ENCODE measurements at regions not wholly inside any gene's neighbourhood (a gene's known extent, or its start where the extent isn't known, plus 50 kb on each side); places are given as distances from the start of the nearest gene placed in this dataset.

DNA sequence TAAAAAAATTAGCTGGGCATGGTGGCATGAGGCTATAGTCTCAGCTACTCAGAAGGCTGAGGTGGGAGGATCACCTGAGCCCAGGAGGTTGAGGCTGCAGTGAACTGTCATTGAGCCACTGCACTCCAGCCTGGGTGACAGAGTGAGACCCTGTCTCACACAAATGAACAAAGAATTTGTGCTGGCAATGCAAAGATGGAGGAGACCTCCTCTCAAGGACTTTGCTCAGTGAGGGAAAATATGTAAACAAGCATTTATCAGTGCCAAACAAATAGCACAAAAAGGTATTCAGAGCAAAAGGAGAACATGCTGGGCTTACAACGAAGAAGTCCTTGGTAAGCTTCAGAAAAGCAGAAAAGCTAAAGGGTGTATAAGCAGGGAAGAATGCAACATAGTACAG, 113.1 kb upstream of the UMPS start (continued):
- TF ChIP-seq, protein P1, sequence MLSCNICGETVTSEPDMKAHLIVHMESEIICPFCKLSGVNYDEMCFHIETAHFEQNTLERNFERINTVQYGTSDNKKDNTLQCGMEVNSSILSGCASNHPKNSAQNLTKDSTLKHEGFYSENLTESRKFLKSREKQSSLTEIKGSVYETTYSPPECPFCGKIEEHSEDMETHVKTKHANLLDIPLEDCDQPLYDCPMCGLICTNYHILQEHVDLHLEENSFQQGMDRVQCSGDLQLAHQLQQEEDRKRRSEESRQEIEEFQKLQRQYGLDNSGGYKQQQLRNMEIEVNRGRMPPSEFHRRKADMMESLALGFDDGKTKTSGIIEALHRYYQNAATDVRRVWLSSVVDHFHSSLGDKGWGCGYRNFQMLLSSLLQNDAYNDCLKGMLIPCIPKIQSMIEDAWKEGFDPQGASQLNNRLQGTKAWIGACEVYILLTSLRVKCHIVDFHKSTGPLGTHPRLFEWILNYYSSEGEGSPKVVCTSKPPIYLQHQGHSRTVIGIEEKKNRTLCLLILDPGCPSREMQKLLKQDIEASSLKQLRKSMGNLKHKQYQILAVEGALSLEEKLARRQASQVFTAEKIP (CRISPR knock-in tag; IDR thresholded peaks at IDR 0.05; ENCODE audit: borderline replicate concordance), result no peak
- TF ChIP-seq, protein P2, sequence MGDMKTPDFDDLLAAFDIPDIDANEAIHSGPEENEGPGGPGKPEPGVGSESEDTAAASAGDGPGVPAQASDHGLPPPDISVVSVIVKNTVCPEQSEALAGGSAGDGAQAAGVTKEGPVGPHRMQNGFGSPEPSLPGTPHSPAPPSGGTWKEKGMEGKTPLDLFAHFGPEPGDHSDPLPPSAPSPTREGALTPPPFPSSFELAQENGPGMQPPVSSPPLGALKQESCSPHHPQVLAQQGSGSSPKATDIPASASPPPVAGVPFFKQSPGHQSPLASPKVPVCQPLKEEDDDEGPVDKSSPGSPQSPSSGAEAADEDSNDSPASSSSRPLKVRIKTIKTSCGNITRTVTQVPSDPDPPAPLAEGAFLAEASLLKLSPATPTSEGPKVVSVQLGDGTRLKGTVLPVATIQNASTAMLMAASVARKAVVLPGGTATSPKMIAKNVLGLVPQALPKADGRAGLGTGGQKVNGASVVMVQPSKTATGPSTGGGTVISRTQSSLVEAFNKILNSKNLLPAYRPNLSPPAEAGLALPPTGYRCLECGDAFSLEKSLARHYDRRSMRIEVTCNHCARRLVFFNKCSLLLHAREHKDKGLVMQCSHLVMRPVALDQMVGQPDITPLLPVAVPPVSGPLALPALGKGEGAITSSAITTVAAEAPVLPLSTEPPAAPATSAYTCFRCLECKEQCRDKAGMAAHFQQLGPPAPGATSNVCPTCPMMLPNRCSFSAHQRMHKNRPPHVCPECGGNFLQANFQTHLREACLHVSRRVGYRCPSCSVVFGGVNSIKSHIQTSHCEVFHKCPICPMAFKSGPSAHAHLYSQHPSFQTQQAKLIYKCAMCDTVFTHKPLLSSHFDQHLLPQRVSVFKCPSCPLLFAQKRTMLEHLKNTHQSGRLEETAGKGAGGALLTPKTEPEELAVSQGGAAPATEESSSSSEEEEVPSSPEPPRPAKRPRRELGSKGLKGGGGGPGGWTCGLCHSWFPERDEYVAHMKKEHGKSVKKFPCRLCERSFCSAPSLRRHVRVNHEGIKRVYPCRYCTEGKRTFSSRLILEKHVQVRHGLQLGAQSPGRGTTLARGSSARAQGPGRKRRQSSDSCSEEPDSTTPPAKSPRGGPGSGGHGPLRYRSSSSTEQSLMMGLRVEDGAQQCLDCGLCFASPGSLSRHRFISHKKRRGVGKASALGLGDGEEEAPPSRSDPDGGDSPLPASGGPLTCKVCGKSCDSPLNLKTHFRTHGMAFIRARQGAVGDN (CRISPR knock-in tag; IDR thresholded peaks at IDR 0.05), result peak; percentile 20; the same call in 1 of the 2 replicates
- TF ChIP-seq DNMT3B (CRISPR knock-in tag; conservative IDR thresholded peaks at IDR 0.05) (no peak), ZNF556 (CRISPR knock-in tag; IDR thresholded peaks at IDR 0.05; ENCODE audit: borderline replicate concordance) (no peak; the same call in 1 of the 2 replicates), NONO (IDR thresholded peaks at IDR 0.05) (no peak), NONO (CRISPR knock-in tag; conservative IDR thresholded peaks at IDR 0.05) (0 out of 2 replicates have a peak, but pooled peaks have one; percentile 31), ZSCAN30 (CRISPR knock-in tag; IDR thresholded peaks at IDR 0.05) (no peak), NFIC (IDR thresholded peaks at IDR 0.05; ENCODE audit: low read length) (0 out of 2 replicates have a peak, but pooled peaks have one; percentile 33), ZNF713 (CRISPR knock-in tag; IDR thresholded peaks at IDR 0.05) (no peak), RAD21 (CRISPR knock-in tag; IDR thresholded peaks at IDR 0.05) (no peak), ZFP1 (CRISPR knock-in tag; IDR thresholded peaks at IDR 0.05) (0 out of 2 replicates have a peak, but pooled peaks have one; percentile 42), EED (CRISPR knock-in tag; IDR thresholded peaks at IDR 0.05) (no peak), MATR3 (CRISPR knock-in tag; IDR thresholded peaks at IDR 0.05) (no peak), CHD2 (IDR thresholded peaks at IDR 0.05; ENCODE audit: low read depth, low read length) (no peak), WIZ (CRISPR knock-in tag; IDR thresholded peaks at IDR 0.05) (no peak), FOXO1 (CRISPR knock-in tag; IDR thresholded peaks at IDR 0.05) (peak; percentile 87), ASH2L (IDR thresholded peaks at IDR 0.05; ENCODE audit: insufficient read length, low read depth, low read length) (peak; percentile 34)
- TF ChIP-seq, protein P3, sequence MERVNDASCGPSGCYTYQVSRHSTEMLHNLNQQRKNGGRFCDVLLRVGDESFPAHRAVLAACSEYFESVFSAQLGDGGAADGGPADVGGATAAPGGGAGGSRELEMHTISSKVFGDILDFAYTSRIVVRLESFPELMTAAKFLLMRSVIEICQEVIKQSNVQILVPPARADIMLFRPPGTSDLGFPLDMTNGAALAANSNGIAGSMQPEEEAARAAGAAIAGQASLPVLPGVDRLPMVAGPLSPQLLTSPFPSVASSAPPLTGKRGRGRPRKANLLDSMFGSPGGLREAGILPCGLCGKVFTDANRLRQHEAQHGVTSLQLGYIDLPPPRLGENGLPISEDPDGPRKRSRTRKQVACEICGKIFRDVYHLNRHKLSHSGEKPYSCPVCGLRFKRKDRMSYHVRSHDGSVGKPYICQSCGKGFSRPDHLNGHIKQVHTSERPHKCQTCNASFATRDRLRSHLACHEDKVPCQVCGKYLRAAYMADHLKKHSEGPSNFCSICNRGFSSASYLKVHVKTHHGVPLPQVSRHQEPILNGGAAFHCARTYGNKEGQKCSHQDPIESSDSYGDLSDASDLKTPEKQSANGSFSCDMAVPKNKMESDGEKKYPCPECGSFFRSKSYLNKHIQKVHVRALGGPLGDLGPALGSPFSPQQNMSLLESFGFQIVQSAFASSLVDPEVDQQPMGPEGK (CRISPR knock-in tag; IDR thresholded peaks at IDR 0.05), result peak; percentile 44; the same call in 1 of the 2 replicates
- TF ChIP-seq, protein P4, sequence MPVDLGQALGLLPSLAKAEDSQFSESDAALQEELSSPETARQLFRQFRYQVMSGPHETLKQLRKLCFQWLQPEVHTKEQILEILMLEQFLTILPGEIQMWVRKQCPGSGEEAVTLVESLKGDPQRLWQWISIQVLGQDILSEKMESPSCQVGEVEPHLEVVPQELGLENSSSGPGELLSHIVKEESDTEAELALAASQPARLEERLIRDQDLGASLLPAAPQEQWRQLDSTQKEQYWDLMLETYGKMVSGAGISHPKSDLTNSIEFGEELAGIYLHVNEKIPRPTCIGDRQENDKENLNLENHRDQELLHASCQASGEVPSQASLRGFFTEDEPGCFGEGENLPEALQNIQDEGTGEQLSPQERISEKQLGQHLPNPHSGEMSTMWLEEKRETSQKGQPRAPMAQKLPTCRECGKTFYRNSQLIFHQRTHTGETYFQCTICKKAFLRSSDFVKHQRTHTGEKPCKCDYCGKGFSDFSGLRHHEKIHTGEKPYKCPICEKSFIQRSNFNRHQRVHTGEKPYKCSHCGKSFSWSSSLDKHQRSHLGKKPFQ (CRISPR knock-in tag; IDR thresholded peaks at IDR 0.05; ENCODE audit: insufficient replicate concordance), result no peak
- TF ChIP-seq, protein P5, sequence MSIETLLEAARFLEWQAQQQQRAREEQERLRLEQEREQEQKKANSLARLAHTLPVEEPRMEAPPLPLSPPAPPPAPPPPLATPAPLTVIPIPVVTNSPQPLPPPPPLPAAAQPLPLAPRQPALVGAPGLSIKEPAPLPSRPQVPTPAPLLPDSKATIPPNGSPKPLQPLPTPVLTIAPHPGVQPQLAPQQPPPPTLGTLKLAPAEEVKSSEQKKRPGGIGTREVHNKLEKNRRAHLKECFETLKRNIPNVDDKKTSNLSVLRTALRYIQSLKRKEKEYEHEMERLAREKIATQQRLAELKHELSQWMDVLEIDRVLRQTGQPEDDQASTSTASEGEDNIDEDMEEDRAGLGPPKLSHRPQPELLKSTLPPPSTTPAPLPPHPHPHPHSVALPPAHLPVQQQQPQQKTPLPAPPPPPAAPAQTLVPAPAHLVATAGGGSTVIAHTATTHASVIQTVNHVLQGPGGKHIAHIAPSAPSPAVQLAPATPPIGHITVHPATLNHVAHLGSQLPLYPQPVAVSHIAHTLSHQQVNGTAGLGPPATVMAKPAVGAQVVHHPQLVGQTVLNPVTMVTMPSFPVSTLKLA (IDR thresholded peaks at IDR 0.05), result no peak

Data from HepG2 (cell line).